HEK293 (cell line): ENCODE measurements at regions not wholly inside any gene's neighbourhood (a gene's known extent, or its start where the extent isn't known, plus 50 kb on each side); places are given as distances from the start of the nearest gene placed in this dataset.

Source experiments
- KLF10 ChIP-seq: fragments of 450-650 bp; IDR thresholded peaks from 2 replicates; pipeline ENCODE4 v1.5.1; 2018; ENCODE audit warnings: missing biosample characterization, mild to moderate bottlenecking, missing genetic modification characterization
- SALL2 ChIP-seq: fragments of 450-650 bp; formaldehyde crosslinking; IDR thresholded peaks from 2 replicates; pipeline ENCODE4 v1.5.0; 2017; ENCODE audit warnings: missing biosample characterization, mild to moderate bottlenecking, missing genetic modification characterization, borderline replicate concordance
- ZBTB21 ChIP-seq: fragments of 450-650 bp; formaldehyde crosslinking; IDR thresholded peaks from 2 replicates; pipeline ENCODE4 v1.5.1; 2017; ENCODE audit warnings: missing biosample characterization, missing genetic modification characterization
- ZNF146 ChIP-seq: fragments of 450-650 bp; formaldehyde crosslinking; IDR thresholded peaks from 2 replicates; pipeline ENCODE4 v1.5.1; 2016; ENCODE audit warnings: missing biosample characterization, missing genetic modification characterization
- ZNF184 ChIP-seq: fragments of 450-650 bp; IDR thresholded peaks from 2 replicates; pipeline ENCODE4 v1.5.1; 2018; ENCODE audit warnings: missing biosample characterization, mild to moderate bottlenecking, missing genetic modification characterization
- ZNF394 ChIP-seq: fragments of 450-650 bp; formaldehyde crosslinking; IDR thresholded peaks from 2 replicates; pipeline ENCODE4 v1.5.1; 2016; ENCODE audit warnings: missing biosample characterization, missing genetic modification characterization, mild to moderate bottlenecking, moderate library complexity, borderline replicate concordance
- TF ChIP-seq, protein P1 (sequence below): fragments of 450-650 bp; formaldehyde crosslinking; IDR thresholded peaks from 2 replicates; pipeline ENCODE4 v1.5.1; 2016; ENCODE audit warnings: missing biosample characterization, missing genetic modification characterization

DNA sequence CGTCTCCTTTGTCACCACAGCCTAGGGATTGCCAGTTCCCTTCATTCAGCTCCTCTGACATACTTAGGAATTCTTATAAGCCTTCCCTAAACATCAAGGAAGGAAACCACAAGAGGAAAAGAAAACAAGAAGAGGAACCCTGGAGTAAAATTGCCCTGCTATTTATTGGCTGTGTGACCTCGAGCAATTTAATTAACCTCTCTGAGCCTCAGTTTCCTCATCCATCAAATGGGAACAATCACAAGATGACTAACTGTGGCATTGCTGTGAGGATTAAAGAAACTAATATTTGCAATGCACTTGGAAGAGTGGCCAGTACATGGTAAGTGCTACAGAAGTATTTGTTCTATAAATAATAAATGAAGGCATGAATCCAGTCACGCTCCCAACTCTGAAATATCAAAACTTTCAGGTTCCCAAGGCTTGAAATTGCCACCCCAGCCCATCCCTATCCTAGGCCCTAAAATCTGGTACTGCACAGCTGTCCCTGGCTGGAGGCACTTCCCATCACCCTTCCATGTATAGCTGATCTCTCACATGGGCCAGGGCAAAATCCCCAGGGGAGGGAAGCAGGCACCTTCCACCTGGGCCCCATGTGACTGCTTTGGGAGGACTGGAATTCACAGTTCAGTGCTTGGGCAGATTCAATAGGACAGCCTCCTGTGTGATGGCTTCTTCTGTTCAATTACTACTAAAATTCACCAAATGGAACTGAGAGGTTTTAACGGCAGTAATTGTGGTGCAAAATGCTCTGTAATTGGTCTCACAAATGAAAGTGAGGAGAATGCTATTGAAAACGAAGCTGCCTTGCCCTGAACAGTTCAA lies 78.0 kb upstream of the MAFB start:
- no peak for TF ChIP-seq ZNF394
- TF ChIP-seq SALL2 (tag by site-specific recombination): no peak
- no peak for TF ChIP-seq ZBTB21
- TF ChIP-seq ZNF146 (tag by site-specific recombination): no peak
- TF ChIP-seq KLF10 (tag by site-specific recombination): no peak
- TF ChIP-seq ZNF184 (tag by site-specific recombination): no peak
- TF ChIP-seq, protein P1, sequence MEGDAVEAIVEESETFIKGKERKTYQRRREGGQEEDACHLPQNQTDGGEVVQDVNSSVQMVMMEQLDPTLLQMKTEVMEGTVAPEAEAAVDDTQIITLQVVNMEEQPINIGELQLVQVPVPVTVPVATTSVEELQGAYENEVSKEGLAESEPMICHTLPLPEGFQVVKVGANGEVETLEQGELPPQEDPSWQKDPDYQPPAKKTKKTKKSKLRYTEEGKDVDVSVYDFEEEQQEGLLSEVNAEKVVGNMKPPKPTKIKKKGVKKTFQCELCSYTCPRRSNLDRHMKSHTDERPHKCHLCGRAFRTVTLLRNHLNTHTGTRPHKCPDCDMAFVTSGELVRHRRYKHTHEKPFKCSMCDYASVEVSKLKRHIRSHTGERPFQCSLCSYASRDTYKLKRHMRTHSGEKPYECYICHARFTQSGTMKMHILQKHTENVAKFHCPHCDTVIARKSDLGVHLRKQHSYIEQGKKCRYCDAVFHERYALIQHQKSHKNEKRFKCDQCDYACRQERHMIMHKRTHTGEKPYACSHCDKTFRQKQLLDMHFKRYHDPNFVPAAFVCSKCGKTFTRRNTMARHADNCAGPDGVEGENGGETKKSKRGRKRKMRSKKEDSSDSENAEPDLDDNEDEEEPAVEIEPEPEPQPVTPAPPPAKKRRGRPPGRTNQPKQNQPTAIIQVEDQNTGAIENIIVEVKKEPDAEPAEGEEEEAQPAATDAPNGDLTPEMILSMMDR (tag by site-specific recombination): no peak
